Bone marrow (tissue), 2 donors: ENCODE measurements at regions not wholly inside any gene's neighbourhood (a gene's known extent, or its start where the extent isn't known, plus 50 kb on each side); places are given as distances from the start of the nearest gene placed in this dataset.
"Not testable (repeated sequence)": the region's sequence is repeated elsewhere in the genome, so short reads cannot be mapped to it uniquely, and the experiment has no call there.

ENCODE experiments used
- DNase-seq, 2 donors: peaks; one replicate each; lab custom pipeline; 2025; lab: John Stamatoyannopoulos, UW

DNA sequence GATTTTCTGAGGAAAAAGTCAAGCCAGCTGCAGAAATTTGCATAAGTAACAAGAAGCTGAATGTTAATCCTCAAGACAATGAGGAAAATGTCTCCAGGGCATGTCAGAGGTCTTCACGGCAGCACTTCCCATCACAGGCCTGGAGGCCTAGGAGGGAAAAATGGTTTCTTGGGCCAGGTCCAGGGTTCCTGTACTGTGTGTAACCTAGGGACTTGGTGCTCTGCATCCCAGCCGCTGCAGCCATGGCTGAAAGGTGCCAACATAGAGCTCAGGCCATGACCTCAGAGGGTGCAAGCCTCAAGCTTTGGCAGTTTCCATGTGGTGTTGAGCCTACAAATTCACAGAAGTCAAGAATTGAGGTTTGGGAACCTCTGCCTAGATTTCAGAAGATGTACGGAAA, 144.1 kb downstream of the AKR1D1 start:
- not testable (repeated sequence) for DNase-seq

DNA sequence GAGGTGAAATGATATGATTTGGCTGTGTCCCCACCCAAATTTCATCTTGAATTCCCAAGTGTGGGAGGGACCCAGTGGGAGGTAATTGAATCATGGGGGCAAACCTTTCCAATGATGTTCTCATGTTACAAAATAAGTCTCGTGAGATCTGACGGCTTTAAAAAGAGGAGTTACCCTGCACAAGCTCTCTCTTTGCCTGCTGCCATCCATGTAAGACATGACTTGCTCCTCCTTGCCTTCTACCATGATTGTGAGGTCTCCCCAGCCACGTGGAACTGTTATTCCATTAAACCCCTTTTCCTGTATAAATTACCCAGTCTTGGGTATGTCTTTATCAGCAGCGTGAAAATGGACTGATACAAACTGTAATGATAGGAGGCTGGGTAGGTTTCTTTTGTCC, 145.1 kb downstream of the AKR1D1 start:
- DNase-seq: not testable (repeated sequence)

DNA sequence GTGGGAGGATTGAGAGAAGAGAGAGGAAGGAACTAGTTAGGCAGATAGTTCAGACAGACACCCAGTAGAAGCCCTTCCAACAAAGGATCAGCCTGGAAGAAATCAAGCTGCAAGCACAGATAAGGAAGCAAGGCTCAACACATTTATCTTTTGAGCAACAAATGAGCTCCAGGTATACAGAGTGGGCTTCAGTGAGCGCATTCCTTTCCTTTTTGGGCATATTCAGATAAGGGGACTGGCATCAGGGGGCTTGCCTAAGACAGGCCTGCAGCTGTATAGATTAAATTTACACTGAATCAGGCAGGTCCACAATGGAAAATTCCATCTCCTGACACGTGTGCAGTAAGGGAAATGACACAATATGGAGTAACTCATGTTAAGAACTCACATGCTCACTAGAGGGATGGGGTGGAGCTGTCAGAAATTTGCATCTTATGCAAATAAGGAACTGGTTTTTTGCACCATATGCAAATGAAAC, 147.2 kb downstream of the AKR1D1 start:
- DNase-seq: no peak

DNA sequence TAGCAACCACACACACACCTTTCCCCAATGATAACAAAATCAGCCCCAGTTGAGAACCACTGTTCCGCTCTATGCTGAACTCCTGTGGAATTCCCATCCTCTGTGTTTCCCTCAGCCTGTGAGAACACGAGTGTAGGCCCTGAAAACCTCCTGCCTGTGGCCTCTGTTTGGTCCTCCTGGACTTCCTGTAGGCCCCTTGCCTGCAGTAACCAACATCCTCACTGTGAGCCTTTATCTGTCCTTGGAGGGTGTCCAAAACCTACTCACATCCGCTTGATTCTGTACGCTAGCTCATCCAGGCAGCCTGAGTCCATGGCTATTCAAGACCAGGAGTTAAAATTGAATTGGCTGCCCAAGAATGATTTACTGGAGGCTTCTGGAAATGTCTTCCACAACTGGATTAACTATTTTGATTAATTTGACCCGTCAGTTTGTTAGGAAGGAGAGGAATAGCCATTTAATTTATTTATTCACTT, 149.8 kb downstream of the AKR1D1 start:
- peak in 1 of 2 donors; percentile 64 for DNase-seq

DNA sequence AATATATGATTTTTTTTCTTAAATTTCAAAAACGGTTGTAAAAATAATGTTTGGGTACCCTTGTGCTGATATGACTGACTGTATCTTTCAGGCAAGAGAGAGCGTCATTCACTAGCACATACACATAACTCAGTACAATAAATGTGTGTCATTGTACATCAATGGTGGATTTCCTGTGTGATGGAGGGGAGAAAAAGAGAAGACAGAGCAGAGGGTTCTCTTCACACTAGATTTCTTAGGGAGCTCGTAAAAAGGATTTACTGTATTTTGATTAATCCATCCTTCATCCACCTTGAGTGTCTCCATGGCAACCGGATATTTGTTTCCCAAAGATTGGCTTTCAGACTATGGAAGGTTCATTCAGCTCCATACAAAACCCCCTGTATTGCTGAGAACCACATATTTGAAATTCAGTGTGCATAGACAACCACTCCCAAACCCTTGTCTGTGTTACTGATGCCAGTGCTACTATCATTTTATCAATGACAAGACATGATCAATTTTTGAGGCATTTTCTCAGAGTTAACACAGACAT, 150.6 kb downstream of the AKR1D1 start:
- DNase-seq: no peak

DNA sequence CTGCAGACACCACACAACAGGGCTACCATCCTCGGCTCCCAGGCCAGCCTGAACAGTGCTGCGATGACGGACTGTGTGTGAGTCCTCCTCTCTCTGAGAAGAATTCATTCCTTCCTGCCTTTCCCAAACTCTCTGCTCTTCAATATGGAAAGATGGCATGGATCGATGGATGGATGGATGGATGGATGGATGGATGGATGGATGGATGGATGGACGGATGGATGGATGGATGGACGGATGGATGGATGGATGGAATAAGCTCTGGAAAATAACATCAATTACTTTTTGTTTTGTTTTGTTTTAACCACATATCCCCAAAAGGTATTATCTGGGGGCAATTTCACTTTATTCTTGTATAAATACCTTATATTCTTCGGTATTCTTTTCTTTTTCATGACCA, 151.9 kb downstream of the AKR1D1 start:
- no peak for DNase-seq

DNA sequence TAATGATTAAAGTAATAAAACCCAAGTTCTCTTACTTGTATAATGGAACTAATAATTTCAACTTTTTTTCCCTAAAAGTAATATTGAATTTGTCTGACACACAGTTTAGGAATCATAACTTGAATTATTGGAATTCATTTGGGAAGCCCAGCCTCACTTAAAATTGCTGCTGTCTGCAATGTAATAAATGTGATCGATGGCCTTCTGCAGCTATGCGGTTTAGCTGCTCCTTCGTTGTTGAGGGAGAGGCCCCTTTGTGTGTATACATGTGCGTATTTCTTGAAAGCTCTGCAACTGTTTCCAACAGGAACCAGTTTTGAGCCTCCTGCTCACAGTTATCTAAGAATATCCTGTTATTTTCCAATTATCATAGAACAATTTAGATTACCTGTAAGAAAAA, 152.5 kb downstream of the AKR1D1 start:
- DNase-seq: no peak

DNA sequence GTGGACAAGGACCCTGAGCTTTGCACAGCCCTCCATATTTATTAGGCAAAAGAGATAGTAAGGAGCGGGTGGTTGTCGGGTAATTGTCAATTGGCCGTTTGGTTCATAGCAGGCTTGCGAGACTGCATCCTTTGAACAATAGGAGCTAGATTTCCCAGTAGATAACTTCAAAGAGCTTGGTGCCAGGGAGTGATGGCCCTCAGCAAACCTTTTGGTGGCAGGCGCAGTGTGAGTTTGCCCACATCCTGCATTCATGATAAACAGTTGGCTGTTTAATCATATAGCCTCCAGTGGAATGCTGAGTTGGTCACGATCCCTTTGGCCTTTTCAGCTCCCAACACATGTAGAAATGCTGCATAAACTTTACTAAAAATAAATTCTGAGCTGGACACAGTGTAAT, 156.9 kb downstream of the AKR1D1 start:
- no peak for DNase-seq

DNA sequence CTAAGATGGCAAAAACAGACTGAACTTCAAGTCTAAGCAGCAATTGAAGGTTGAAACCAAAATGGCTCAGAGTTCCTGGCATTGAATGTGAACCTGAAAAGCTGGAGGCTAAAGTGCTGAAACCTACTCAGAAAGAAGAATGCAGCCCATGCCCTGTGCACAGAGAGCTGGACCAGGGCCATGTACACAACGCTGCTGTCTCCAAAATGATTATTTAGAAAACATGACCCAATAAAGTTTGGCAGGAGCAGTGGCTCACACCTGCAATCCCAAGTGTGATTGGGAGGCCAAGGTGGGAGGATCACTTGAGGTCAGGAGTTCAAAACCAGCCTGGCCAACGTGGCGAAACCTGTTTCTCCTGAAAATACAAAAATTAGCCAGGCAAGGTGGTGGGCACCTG, 158.9 kb downstream of the AKR1D1 start:
- DNase-seq: no peak

DNA sequence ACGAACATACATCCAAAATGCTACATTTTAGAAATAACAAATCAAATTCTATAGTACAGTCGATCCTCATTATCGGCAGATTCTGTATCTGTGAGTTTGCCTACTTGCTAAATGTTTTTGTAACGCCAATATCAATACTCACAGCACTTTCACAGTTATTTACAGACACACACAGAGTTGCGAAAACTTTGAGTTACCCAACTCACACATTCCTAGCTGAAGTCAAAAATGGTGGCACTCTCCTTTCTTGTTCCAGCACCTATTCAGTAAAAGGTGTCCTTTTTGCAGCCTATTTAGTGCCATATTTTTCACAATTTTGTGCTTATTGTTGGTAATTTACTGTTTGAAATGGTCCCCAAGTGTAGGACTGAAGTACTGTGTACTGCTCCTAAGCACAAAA, 161.7 kb downstream of the AKR1D1 start:
- DNase-seq: no peak

DNA sequence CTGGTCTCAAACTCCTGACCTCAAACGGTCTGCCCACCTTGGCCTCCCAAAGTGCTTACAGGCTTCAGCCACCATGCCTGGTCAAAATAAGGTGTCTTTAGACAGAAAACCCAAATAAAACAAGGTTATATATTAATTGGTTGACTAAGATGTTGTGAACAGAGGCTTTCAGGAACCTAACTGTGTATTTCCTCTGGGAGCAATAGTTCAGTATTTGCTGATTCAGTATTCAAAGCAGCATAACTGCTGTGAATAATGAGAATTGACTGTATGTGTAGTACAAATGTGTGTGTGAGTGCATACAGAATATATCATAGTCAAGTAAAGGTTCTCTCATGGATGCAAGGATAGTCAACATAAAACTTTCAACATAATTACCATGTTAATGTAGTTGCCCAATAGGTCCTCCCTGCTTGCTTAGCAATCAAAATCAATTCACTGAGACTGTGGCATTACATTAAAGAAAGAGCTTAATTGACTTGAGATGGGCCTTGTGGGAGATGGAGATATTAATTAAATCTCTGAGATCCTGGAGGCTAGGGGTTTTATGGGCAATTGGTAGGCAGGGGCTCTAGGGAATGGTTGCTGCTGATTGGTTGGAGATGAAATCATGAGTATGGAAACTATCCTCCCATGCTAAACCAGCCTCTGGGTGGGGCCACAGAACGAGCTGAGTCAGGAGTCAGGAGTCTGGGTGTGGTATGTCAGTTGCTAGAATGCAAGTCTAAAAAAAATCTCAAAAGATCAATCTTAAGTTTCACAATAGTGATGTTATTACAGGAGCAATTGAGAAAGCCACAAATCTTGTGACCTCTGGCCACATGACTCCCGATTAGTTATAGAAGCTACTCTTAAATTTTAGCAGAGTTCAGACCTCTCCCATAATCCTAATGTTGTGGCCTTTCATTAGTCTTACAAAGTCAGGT, 162.7 kb downstream of the AKR1D1 start:
- no peak for DNase-seq

DNA sequence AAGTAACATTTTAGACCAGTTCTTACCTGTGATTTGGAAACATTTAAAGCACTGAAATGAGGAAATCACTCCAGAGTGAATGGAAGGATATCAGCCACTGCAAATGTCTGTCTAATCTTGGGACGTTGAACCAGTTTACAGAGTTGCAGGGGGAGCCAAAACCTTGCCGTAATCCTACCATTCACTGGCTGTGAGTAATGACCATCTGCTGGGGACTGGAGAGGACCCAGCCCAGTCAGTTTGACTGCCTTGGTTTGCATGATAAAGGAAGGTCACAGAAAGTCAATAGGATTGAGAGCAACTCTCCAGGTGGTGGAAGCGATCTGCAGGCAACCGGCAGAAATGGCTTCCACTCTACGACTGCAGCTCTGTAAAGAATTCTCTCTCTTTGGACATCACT, 167.2 kb downstream of the AKR1D1 start:
- no peak for DNase-seq

DNA sequence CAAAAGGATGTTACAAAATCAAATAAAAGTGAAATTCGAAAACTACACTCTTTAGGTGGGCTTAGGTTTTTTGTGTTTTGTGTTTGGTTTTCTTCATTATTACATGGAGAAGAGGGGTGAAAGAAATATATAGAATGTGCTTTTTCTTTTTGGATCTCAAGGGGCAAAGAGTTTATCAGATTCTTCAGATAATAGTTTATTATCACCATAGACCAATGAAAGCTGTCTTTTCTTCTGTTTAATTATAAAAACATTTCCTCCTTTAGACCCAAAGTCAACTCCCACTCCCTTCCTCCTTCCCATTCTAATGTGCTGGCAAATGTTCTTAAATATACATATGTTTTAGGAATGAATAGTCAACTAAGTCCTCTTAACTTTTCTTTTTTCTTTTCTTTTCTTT, 167.6 kb downstream of the AKR1D1 start:
- DNase-seq: no peak

DNA sequence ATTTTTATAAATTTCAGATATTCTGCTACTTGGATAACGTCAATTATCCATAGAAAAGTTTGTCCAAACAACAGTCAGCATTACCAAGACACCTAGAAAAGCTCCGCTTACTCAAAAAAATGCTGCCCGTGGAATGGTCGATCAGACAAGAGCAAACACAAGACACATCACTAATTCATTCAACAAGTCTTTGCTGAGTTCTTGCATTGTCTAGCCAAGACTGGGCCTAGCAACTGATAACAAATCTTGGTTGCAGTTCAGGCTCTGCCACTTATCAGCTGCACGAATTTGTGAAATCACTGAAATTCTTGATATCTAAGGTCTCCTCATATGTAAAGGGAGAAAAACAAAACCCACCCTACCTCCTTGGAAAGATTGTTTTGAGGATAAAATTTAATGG, 168.3 kb downstream of the AKR1D1 start:
- no peak for DNase-seq

DNA sequence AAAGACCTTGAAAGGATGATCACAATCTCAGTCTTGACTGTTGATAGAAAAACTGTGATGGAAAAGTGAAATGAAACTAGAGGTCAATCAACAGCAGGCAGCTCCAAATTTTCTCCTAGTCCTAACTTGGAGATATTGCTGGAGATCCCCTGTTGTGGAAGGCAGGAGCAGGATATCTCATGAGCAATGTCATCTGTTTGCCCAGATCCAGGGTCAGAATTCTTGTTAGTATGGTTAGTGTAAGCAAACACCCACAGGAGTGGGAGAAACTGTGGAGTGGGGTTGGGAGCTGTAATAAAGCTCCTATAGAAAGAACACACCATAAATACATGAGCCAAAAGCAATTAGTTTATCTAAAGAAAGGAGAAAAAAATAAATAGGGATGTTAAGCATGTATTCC, 169.0 kb downstream of the AKR1D1 start:
- DNase-seq: no peak

DNA sequence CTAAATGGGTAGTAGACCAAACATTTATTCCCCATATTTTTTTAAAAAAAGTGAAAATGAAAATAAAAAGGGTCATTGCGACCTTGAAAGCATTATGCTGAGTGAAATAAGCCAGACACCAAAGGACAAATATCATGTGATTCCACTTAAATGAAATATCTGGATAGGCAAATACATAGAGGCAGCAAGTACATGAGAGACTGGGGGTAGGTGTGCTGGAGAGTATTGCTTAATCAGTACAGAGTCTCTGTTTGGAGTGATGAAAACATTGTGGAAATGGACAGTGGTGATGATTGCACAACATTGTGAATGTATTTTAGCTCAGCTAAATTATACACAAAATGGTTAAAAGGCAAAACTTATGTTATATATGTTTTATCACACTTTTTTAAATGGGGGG, 169.4 kb downstream of the AKR1D1 start:
- DNase-seq: no peak

DNA sequence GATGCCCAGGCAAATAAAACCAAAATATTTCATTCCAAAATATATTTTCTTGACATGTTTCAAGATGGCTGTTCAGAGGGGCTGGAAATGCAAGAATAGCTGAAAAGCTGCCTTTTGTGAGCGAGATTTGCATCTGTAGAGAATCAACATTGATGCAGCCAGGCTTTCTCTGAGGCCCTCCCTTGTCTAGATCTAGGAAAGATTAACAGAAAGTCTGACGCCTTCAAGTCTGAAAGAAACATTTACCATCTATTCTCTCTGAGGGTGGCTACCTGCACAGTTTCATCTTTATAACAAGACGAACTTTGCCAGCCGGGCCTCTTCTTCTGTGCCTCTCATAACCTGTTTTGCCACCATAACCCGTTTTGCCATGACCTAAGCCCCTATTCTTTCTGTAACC, 170.2 kb downstream of the AKR1D1 start:
- no peak for DNase-seq

DNA sequence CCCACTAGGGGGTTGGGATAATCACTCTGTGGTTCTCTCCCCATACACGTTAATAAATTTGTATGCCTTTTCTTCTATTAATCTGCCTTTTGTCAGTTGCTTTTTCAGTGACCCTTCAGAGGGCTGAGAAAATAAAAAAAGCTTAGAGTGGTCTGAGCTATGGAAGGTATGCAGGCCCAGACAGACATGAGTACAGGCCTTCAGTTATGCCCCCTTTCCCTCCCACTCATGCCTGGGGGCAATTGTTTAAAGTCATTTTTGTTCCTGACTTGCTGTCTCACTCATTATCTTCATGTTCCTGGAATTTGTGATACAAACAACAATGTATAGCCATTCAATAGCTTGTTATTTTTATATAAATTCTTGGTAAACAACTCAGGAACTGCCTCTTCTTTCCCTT, 170.8 kb downstream of the AKR1D1 start:
- no peak for DNase-seq

DNA sequence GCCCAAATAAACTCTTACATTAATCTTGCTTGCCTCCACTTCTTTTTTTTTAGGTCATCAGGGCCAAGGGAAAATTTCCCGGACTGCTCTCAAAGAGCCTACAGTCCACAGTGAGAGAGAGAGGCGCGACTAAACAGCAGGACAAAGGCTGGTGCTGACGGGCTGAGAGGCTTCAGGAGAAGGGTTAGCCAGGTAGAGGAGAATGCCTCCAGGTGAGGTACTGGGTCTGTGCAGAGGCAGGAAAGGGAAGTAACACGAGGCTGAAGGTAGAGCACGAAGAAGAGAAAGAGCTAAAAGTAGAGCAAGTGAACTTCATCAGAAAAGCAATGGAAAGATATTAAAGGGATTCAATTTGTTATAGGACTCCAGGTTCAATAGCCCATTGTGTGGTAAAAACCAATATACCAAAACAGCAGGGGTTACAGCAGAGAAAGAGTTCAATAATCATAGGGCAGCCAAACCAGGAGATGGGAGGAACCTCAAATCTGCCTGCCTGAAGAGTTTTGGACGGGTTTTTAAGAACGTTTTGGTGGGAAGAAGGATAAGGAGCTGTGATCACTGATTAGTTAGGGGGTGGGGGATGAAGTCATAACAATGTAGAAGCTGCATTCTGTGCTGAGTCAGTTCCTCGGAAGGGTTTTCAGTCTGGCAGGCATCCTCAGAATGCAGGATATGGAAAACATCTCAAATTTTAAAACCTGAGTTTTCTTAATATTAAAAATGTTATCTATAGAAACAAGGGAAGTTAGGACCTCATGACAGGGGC, 171.5 kb downstream of the AKR1D1 start:
- no peak for DNase-seq

DNA sequence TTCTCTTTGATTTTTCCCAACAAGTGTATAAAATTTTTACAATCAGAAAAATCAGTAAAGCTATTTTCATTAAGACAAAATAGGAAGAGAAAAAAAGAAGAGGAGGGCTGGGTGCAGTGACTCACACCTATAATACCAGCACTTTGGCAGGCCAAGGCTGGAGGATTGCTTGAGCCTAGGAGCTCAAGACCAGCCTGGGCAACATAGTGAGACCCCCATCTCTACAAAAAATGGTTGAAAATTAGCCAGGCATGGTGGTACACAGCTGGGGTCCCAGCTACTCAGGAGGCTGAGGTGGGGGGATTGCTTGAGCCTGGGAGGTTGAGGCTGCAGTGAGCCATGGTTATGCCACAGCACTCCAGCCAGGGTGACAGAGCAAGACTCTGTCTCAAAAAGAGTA, 172.3 kb downstream of the AKR1D1 start:
- DNase-seq: no peak

DNA sequence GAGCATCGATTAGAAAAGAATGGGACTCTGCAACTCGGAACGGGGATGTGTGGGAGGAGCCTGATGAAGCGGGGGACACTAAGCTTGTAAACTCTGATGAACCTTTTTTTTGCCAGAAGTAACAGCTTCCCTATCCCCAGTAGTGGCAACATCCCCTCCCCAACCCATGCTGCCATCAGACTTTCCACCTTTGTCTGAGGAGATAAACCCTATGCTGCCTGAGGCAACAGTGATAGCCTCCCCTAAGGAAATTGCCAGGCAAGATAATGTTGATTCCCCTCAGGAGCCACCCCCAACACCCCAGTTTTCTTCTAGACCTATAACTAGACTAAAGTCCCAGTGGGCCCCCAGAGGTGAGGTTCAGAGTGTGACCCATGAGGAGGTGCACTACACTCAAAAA, 173.7 kb downstream of the AKR1D1 start:
- DNase-seq: no peak

DNA sequence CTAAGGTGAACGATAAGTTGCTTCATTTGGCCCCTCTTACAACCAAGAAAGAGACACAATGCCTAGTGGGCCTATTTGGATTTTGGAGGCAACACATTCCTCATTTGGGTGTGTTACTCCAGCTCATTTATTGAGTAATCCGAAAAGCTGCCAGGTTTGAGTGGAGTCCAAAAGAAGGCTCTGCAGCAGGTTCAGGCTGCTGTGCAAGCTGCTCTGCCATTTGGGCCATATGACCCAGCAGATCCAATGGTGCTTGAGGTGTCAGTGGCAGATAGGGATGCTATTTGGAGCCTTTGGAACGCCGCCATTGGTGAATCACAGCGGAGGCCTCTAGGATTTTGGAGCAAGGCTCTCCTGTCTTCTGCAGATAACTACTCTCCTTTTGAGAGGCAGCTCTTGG, 176.4 kb downstream of the AKR1D1 start:
- not testable (repeated sequence) for DNase-seq

DNA sequence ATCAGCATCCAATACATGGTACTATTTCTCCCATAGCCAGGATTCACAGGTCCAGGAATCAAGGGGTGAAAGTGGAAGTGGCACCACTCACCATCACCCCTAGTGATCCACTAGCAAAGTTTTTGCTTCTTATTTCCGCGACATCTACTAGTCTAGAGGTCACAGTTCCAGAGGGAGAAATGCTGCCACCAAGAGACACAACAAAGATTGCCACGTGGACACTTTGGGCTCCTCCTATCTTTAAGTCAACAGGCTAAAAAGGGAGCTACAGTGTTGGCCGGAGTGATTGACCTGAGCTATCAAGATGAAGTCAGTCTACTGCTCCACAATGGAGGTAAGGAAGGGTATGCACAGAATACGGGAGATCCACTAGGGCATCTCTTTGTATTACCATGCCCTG, 178.2 kb downstream of the AKR1D1 start:
- DNase-seq: no peak
